MCF 10A (cell line): ENCODE measurements at regions not wholly inside any gene's neighbourhood (a gene's known extent, or its start where the extent isn't known, plus 50 kb on each side); places are given as distances from the start of the nearest gene placed in this dataset.

Source experiments
- BruUV-seq: library from RNA; stranded (reverse); fragments of 400-500 nt; replicated peaks from 2 replicates; lab custom pipeline; 2021; lab: Mats Ljungman, UMichigan
- CTCF ChIA-PET: fragments of 300-600 bp; sonication (Branson Sonifier 250); formaldehyde crosslinking; extraction: SDS; loops from one replicate; lab custom pipeline; 2021; ENCODE audit warnings: antibody characterized with exemption, inconsistent platforms; lab: Yijun Ruan, JAX
- POLR2A ChIA-PET: fragments of 300-600, 350-650 bp; sonication (Branson Sonifier 250); formaldehyde crosslinking; extraction: SDS; loops from one replicate; lab custom pipeline; 2020; ENCODE audit warnings: antibody characterized with exemption, inconsistent platforms; lab: Yijun Ruan, JAX
- DNase-seq: peaks from one replicate; pipeline ENCODE4 v3.0.0-alpha.2; 2018; ENCODE audit not compliant: unreplicated experiment
- H3K27ac Mint-ChIP-seq: one replicate; pipeline ENCODE4 v1.8.0; 2022; ENCODE audit warnings: mild to moderate bottlenecking, low read depth, mixed read lengths; ENCODE audit not compliant: unreplicated experiment
- H3K27me3 Mint-ChIP-seq: one replicate; pipeline ENCODE4 v1.8.0; 2022; ENCODE audit warnings: mixed read lengths; ENCODE audit not compliant: insufficient read depth, unreplicated experiment
- H3K36me3 Mint-ChIP-seq: one replicate; pipeline ENCODE4 v1.8.0; 2022; ENCODE audit warnings: mild to moderate bottlenecking, moderate library complexity, mixed read lengths; ENCODE audit not compliant: insufficient read depth, unreplicated experiment
- H3K4me1 Mint-ChIP-seq: one replicate; pipeline ENCODE4 v1.8.0; 2022; ENCODE audit warnings: mixed read lengths; ENCODE audit not compliant: insufficient read depth, unreplicated experiment
- H3K4me3 Mint-ChIP-seq: one replicate; pipeline ENCODE4 v1.8.0; 2022; ENCODE audit warnings: mild to moderate bottlenecking, moderate library complexity, mixed read lengths; ENCODE audit not compliant: unreplicated experiment
- H3K9me3 Mint-ChIP-seq: one replicate; pipeline ENCODE4 v1.8.0; 2022; ENCODE audit warnings: mixed read lengths; ENCODE audit not compliant: unreplicated experiment
- intact Hi-C: fragments of 100-400 bp; cut with micrococcal nuclease; formaldehyde crosslinking; loops from 2 replicates; pipeline ENCODE4 v1.14.1; 2022
- TF ChIP-seq, protein P1 (sequence below): fragments of 200-600 bp; IDR thresholded peaks from one replicate; pipeline ENCODE4 v1.8.0; 2022; ENCODE audit warnings: antibody characterized with exemption, mild to moderate bottlenecking; ENCODE audit not compliant: unreplicated experiment

DNA sequence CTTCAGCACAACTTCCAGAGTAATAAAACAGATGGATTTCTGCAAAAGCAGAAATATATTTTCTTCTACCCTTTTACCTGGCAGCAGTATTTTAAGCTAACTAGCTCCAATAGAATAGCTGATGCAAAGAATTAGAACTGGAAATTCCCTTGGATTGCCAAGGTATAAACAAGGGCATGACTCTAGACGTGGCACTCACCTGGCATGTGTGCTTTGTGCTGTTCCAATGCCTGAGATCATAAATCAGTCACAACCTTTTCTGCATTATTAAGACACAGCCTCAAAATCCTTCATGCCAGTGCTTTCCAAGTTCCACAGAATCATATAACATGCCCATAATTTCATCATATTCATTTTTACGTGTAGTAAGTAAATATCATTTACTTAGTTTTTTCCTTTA lies 1048.7 kb downstream of the ADGRL2 start:
- Mint-ChIP-seq H3K27ac (no peak overlapping the region), H3K4me3 (no peak overlapping the region), H3K4me1 (no peaks in the 10 kb centered on the region), H3K9me3 (no peaks in the 10 kb centered on the region), H3K27me3 (no peaks in the 10 kb centered on the region), H3K36me3 (peaks cover 6% of the 10 kb centered on the region)
- TF ChIP-seq, protein P1, sequence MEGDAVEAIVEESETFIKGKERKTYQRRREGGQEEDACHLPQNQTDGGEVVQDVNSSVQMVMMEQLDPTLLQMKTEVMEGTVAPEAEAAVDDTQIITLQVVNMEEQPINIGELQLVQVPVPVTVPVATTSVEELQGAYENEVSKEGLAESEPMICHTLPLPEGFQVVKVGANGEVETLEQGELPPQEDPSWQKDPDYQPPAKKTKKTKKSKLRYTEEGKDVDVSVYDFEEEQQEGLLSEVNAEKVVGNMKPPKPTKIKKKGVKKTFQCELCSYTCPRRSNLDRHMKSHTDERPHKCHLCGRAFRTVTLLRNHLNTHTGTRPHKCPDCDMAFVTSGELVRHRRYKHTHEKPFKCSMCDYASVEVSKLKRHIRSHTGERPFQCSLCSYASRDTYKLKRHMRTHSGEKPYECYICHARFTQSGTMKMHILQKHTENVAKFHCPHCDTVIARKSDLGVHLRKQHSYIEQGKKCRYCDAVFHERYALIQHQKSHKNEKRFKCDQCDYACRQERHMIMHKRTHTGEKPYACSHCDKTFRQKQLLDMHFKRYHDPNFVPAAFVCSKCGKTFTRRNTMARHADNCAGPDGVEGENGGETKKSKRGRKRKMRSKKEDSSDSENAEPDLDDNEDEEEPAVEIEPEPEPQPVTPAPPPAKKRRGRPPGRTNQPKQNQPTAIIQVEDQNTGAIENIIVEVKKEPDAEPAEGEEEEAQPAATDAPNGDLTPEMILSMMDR = no peak
- no TSS peak for BruUV-seq
- POLR2A ChIA-PET = no interaction called here
- CTCF ChIA-PET = interaction anchor here (0.7 kb wide), 1 partner anchor 74 kb away, joined by 3 read pairs; no protein-coding TSS in a partner anchor
- DNase-seq = no peak
- intact Hi-C loops = no loop called here

DNA sequence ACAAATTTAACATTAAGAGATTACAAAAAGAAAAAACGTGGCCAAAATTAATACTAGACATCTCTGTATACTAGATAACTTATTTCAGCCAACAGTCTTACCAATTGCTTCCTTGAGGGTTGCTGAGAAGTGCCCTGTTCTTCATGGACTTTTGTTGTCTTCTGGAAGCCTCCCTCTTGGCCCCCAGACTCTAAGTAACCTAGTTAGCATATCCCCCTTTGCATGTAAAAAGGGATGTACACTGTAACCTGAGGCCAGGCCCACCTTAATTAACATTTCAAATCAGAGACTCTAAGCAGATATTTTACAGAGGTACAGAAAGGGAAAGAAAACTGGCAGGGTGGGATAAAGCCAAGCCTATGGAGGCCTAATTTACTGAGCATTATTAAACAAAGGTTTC lies 1047.3 kb downstream of the ADGRL2 start:
- DNase-seq = no peak
- no TSS peak for BruUV-seq
- Mint-ChIP-seq H3K9me3 (no peaks in the 10 kb centered on the region), H3K4me3 (no peak overlapping the region), H3K36me3 (peaks cover 6% of the 10 kb centered on the region), H3K27me3 (no peaks in the 10 kb centered on the region), H3K4me1 (no peaks in the 10 kb centered on the region), H3K27ac (no peak overlapping the region)
- POLR2A ChIA-PET = no interaction called here
- intact Hi-C loops = no loop called here
- CTCF ChIA-PET = no interaction called here
- TF ChIP-seq, protein P1 = no peak

DNA sequence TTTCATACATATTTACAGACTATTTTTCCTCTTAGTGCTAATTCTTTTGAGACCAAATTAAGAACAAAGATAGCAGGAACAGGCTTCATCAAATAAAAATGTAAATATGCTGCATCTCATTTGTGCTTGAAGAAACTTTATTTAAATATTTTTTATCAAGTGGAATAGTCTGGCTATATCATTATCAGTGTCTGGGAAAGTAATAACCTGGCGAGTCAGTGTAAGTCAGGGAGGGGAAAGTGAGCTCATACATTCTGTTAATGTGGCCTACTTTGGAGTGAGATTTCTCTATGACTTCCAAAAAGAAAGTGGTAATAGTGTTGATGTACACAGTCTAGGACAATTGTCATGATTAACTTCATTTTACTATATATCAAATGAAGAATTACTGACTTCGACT lies 1045.1 kb downstream of the ADGRL2 start:
- H3K4me3 Mint-ChIP-seq = no peak overlapping the region
- H3K4me1 Mint-ChIP-seq = peaks cover 1% of the 10 kb centered on the region
- H3K27me3 Mint-ChIP-seq = no peaks in the 10 kb centered on the region
- H3K9me3 Mint-ChIP-seq = no peaks in the 10 kb centered on the region
- ChIA-PET CTCF (no interaction called here), POLR2A (interaction anchor here (0.6 kb wide), 1 partner anchor 16 kb away, joined by 3 read pairs; no protein-coding TSS in a partner anchor)
- BruUV-seq = no TSS peak
- H3K36me3 Mint-ChIP-seq = peaks cover 7% of the 10 kb centered on the region
- intact Hi-C loops = no loop called here
- H3K27ac Mint-ChIP-seq = no peak overlapping the region
- no peak for DNase-seq
- TF ChIP-seq, protein P1 = no peak

DNA sequence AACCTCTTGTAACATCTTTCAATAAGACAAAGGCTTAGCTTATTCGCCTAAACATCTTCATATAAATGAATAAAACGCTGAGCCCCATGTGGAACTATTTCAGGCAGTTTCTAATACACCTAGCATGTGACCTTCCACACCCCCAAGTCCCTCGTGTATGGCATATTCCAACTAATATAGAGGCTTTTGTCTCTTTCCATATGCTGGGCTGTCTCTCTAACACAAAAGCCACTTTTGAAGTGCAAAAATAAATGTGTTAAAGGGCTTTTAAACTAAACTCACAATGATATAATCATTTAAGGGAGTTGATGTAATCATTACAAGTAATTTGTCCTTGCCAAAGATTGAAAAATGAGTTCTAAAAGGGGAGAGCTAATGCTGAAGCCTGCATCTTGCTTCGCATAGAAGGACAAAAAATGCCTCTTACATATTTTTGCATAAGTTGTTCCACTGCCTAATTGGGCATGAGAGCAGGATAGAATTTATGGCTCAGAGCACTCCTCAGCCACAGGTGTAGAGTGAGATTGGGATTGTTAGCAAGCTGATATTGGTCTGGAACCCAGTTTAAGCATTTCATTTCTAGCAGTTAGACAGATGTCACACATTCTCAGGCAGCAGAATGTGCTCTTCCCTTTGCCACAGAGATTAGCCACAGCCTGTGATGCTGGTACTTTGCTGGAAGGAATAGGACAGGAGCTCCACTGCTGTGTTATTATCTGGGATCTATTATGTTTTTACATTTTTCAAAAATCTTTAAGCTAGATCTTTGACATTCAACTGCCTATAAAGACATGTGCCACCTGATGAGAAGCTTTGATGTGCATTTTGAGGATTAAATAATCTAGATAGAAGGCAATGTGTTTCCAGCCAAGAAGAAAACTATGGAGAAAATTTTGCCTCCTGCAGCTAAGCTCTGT lies 1044.4 kb downstream of the ADGRL2 start:
- intact Hi-C loops = no loop called here
- POLR2A ChIA-PET = no interaction called here

More for the DNA sequence above, 1044.4 kb downstream of the ADGRL2 start:
- DNase-seq = no peak
- CTCF ChIA-PET = interaction anchor here (0.6 kb wide), 1 partner anchor 379 kb away, joined by 5 read pairs; no protein-coding TSS in a partner anchor
- Mint-ChIP-seq H3K27ac (no peak overlapping the region), H3K36me3 (peaks cover 11% of the 10 kb centered on the region), H3K4me1 (peaks cover 6% of the 10 kb centered on the region), H3K9me3 (no peaks in the 10 kb centered on the region), H3K27me3 (no peaks in the 10 kb centered on the region), H3K4me3 (no peak overlapping the region)
- BruUV-seq = no TSS peak
- TF ChIP-seq, protein P1 = no peak
